ENCODE measurements at regions not wholly inside any gene's neighbourhood (a gene's known extent, or its start where the extent isn't known, plus 50 kb on each side); places are given as distances from the start of the nearest gene placed in this dataset.
"Not testable (repeated sequence)": the region's sequence is repeated elsewhere in the genome, so short reads cannot be mapped to it uniquely, and the experiment has no call there.

DNA sequence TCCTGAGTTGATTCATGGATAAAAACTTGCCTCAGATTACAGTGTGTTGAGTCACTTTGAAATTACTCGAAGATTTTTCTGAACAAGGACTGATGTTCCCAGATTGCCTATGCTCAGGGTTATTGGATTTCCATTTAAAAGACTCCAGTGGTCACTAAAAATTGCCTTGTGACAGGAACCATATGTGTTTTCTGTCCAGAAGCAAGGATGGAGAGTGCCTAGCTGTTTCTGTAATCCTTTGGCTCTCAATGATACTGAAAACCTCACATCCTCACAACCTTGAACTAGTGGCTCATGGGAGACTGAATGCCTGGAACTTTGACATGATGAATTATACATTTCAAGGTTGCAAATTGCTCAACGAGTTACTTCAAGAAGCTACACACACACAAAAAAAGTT, 1271.8 kb downstream of the BRINP3 start:
- no peak for TF ChIP-seq CTCF (IDR thresholded peaks at IDR 0.05; ENCODE audit: low read depth, low read length)
- DNase-seq (ENCODE audit: extremely low read depth, low read depth): no peak

GRCh38 chr1:189206617-189207016, 1271.0 kb downstream of the BRINP3 start:
- no peak for TF ChIP-seq CTCF (IDR thresholded peaks at IDR 0.05; ENCODE audit: low read depth, low read length)

DNA sequence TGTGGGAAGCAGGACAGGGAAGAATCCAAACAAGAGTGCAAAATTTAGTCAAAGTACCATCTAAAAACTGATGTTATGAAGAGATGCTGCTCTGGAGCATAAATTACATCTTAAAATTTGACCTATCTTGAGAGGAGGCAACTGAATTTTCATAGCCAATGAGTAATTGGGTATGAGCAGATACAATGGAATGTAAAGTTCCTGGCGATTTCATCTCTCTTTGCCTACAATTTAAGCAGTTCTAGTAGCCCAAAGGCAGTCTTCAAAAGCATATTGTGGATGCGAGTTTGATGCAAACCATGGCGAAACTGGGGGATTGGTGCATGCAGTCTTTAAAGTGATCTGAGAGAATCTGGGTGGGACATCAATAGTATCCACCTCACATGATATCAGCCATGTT, 1265.9 kb downstream of the BRINP3 start:
- DNase-seq (ENCODE audit: extremely low read depth, low read depth): no peak
- no peak for TF ChIP-seq CTCF (IDR thresholded peaks at IDR 0.05; ENCODE audit: low read depth, low read length)

More at GRCh38 chr1:189206617-189207016, 1271.0 kb downstream of the BRINP3 start:
- no peak for DNase-seq (ENCODE audit: extremely low read depth, low read depth)

DNA sequence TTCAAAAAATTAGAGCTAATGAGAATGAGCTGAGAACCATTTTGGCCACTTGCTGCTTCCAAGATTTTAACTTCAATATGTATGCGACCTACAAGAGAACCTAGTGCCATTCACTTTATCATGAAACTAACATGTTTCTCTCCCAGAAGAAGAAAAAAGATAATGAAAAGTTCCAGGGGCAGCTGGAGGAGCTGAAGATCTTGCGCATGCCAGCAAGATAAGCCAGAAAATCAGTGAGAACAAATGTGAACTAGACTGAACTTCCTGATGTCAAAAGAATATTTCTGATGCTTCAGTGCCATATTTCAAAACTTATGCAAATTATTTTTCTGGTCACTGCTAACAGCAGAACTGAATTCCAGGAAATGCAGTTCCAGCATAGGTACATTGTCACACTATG, 1265.1 kb downstream of the BRINP3 start:
- TF ChIP-seq CTCF (IDR thresholded peaks at IDR 0.05; ENCODE audit: low read depth, low read length): no peak
- no peak for DNase-seq (ENCODE audit: extremely low read depth, low read depth)

DNA sequence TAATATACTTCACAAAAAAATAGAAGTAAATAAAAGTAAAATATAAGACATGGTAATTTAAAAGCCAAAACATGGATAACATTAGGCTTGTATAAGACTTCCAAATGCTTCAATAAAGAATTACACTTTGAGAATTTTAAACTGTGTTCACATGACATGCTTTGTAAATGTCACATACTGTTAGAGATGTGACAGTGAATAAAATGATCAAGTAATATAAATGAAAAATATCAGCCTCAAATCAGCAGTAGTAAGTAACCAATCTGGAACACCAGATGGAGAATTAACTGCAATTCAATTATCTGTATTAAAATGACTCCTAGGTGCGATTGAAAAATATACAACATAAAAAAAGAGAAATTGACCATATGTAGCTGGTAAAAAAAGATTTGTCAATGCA, 1260.8 kb downstream of the BRINP3 start:
- no peak for DNase-seq (ENCODE audit: extremely low read depth, low read depth)
- no peak for TF ChIP-seq CTCF (IDR thresholded peaks at IDR 0.05; ENCODE audit: low read depth, low read length)

GRCh38 chr1:189217646-189218045, 1260.0 kb downstream of the BRINP3 start:
- no peak for DNase-seq (ENCODE audit: extremely low read depth, low read depth)
- TF ChIP-seq CTCF (IDR thresholded peaks at IDR 0.05; ENCODE audit: low read depth, low read length): no peak

GRCh38 chr1:189220750-189221149, 1256.9 kb downstream of the BRINP3 start:
- TF ChIP-seq CTCF (IDR thresholded peaks at IDR 0.05; ENCODE audit: low read depth, low read length): no peak
- DNase-seq (ENCODE audit: extremely low read depth, low read depth): no peak

DNA sequence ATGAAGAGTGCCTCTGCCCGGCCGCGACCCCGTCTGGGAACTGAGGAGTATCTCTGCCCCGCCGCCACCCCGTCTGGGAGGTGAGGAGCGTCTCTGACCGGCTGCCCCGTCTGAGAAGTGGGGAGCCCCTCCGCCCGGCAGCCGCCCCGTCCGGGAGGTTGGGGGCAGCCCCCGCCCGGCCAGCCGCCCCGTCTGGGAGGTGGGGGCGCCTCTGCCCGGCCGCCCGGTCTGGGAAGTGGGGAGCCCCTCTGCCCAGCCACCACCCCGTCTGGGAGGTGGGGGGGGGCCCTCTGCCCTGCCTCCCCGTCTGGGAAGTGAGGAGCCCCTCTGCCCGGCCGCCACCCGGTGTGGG, 1251.9 kb downstream of the BRINP3 start:
- DNase-seq (ENCODE audit: extremely low read depth, low read depth): not testable (repeated sequence)
